ENCODE measurements at regions not wholly inside any gene's neighbourhood (a gene's known extent, or its start where the extent isn't known, plus 50 kb on each side); places are given as distances from the start of the nearest gene placed in this dataset.

DNA sequence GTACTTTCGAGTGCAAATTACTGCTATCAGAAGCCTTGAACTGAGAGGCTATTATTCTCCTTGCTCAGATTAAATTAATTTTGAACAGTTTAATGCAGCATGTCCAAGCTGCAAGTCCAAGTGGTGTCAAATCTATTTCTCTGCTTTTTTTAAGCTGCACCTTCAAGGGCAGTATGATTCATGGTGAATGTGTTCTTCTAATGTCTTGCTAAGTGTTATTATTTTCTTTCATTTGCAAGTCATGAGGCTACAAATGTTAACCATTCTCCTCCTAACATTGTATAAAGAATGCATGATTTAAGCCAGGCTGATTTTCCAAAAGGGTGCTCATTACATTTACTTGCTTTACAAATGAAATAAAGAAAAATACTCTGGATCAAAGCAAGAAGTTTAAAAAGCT is 200.4 kb downstream of the TEX13C start:
- no peaks in the 10 kb centered on the region for H3K36me3 ChIP-seq (ENCODE audit: control insufficient read depth, low read length)
- no peaks in the 10 kb centered on the region for H3K9me2 ChIP-seq (replicated peaks; ENCODE audit: control insufficient read depth, low read length)
- no peaks in the 10 kb centered on the region for H3K4me1 ChIP-seq (ENCODE audit: control insufficient read depth, low read length)
- H3K27ac ChIP-seq (ENCODE audit: low read depth, low read length) = no peak overlapping the region
- H3K4me3 ChIP-seq (ENCODE audit: low read length) = no peak overlapping the region
- H3K4me2 ChIP-seq (ENCODE audit: low read length) = no peak overlapping the region
- H4K20me1 ChIP-seq (ENCODE audit: control insufficient read depth, insufficient read depth, low read depth, low read length) = no peaks in the 10 kb centered on the region
- H3K9me3 ChIP-seq (ENCODE audit: control insufficient read depth, insufficient read depth, low read length) = no peaks in the 10 kb centered on the region
- TF ChIP-seq EZH2phosphoT487 (IDR thresholded peaks at IDR 0.05; ENCODE audit: borderline replicate concordance, low read length) = no peak
- TF ChIP-seq, protein P1, sequence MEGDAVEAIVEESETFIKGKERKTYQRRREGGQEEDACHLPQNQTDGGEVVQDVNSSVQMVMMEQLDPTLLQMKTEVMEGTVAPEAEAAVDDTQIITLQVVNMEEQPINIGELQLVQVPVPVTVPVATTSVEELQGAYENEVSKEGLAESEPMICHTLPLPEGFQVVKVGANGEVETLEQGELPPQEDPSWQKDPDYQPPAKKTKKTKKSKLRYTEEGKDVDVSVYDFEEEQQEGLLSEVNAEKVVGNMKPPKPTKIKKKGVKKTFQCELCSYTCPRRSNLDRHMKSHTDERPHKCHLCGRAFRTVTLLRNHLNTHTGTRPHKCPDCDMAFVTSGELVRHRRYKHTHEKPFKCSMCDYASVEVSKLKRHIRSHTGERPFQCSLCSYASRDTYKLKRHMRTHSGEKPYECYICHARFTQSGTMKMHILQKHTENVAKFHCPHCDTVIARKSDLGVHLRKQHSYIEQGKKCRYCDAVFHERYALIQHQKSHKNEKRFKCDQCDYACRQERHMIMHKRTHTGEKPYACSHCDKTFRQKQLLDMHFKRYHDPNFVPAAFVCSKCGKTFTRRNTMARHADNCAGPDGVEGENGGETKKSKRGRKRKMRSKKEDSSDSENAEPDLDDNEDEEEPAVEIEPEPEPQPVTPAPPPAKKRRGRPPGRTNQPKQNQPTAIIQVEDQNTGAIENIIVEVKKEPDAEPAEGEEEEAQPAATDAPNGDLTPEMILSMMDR (IDR thresholded peaks at IDR 0.05; ENCODE audit: low read depth, low read length, poor library complexity, severe bottlenecking) = no peak
- no peaks in the 10 kb centered on the region for H3K27me3 ChIP-seq (ENCODE audit: control insufficient read depth, low read length)
- H3F3A ChIP-seq (ENCODE audit: control insufficient read depth, insufficient read depth) = no peaks in the 10 kb centered on the region
- no peaks in the 10 kb centered on the region for H3K79me2 ChIP-seq (ENCODE audit: control insufficient read depth, low read length)

DNA sequence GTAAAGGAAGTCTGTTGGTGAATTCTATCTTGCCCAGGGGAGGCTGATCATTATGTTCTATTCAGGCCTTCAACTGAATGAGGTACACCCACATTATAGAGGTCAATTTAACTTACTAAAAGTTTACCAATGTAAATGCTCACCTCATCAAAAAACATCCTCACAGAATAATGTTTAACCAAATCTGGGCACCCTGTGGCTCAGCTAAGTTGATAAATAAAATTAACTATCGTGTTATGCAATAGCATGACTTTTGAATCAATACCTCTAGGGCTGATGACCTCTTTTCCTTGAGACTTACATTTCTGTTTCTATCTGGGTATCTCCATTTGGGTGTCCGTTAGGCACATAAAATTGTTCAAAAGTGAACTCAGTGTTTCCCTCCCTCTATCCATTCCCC is 203.1 kb downstream of the TEX13C start:
- Histone ChIP-seq H3K79me2 (ENCODE audit: control insufficient read depth, low read length) (no peaks in the 10 kb centered on the region), H4K20me1 (ENCODE audit: control insufficient read depth, insufficient read depth, low read depth, low read length) (no peaks in the 10 kb centered on the region), H3K9me2 (replicated peaks; ENCODE audit: control insufficient read depth, low read length) (no peaks in the 10 kb centered on the region), H3F3A (ENCODE audit: control insufficient read depth, insufficient read depth) (no peaks in the 10 kb centered on the region), H3K4me1 (ENCODE audit: control insufficient read depth, low read length) (no peaks in the 10 kb centered on the region), H3K4me2 (ENCODE audit: low read length) (no peak overlapping the region), H3K9me3 (ENCODE audit: control insufficient read depth, insufficient read depth, low read length) (no peaks in the 10 kb centered on the region), H3K36me3 (ENCODE audit: control insufficient read depth, low read length) (no peaks in the 10 kb centered on the region), H3K27ac (ENCODE audit: low read depth, low read length) (no peak overlapping the region), H3K4me3 (ENCODE audit: low read length) (no peak overlapping the region), H3K27me3 (ENCODE audit: control insufficient read depth, low read length) (no peaks in the 10 kb centered on the region)
- no peak for TF ChIP-seq EZH2phosphoT487 (IDR thresholded peaks at IDR 0.05; ENCODE audit: borderline replicate concordance, low read length)
- TF ChIP-seq, protein P1 (IDR thresholded peaks at IDR 0.05; ENCODE audit: low read depth, low read length, poor library complexity, severe bottlenecking) = no peak

DNA sequence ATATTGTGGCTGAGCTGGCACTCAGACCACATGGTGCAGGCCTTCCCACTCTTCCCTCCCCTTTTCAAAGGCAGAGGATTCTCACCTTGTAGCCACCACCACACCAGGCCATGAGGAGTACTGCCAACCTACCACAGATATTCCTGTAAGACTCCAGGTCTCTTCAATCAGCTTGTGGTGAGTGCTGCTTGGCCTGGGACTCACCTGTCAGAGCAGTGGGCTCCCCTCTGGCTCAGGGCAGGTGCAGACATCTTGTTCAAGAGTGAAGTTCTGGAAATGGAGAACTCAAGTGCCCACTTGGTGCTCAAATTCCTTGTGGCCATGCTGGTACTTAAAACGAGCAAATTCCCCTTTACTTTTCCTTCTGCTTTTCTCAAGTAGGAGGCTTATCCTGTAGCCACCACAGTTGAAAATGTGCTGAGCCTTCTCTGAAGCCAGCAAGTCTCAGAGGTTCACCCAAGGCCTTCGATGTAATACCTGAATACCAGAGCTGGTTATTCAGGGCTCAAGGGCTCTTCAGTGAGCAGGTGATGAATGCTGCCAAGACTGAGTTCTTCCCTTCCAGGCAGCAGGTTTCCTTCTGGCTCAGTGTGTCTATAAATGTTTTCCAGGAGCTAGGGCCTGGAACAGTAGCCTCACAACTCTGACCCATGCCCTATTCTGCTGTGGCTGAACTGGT is 212.9 kb downstream of the TEX13C start:
- no peaks in the 10 kb centered on the region for H3K4me1 ChIP-seq (ENCODE audit: control insufficient read depth, low read length)
- H3K27me3 ChIP-seq (ENCODE audit: control insufficient read depth, low read length) = no peaks in the 10 kb centered on the region
- H3K36me3 ChIP-seq (ENCODE audit: control insufficient read depth, low read length) = no peaks in the 10 kb centered on the region
- H3K4me2 ChIP-seq (ENCODE audit: low read length) = no peak overlapping the region
- no peaks in the 10 kb centered on the region for H3K9me3 ChIP-seq (ENCODE audit: control insufficient read depth, insufficient read depth, low read length)
- no peaks in the 10 kb centered on the region for H3K9me2 ChIP-seq (replicated peaks; ENCODE audit: control insufficient read depth, low read length)
- H4K20me1 ChIP-seq (ENCODE audit: control insufficient read depth, insufficient read depth, low read depth, low read length) = no peaks in the 10 kb centered on the region
- H3K27ac ChIP-seq (ENCODE audit: low read depth, low read length) = no peak overlapping the region
- no peaks in the 10 kb centered on the region for H3K79me2 ChIP-seq (ENCODE audit: control insufficient read depth, low read length)
- H3K4me3 ChIP-seq (ENCODE audit: low read length) = no peak overlapping the region
- no peaks in the 10 kb centered on the region for H3F3A ChIP-seq (ENCODE audit: control insufficient read depth, insufficient read depth)
- TF ChIP-seq, protein P1 (IDR thresholded peaks at IDR 0.05; ENCODE audit: low read depth, low read length, poor library complexity, severe bottlenecking) = no peak
- no peak for TF ChIP-seq EZH2phosphoT487 (IDR thresholded peaks at IDR 0.05; ENCODE audit: borderline replicate concordance, low read length)
